ENCODE measurements at regions not wholly inside any gene's neighbourhood (a gene's known extent, or its start where the extent isn't known, plus 50 kb on each side); places are given as distances from the start of the nearest gene placed in this dataset.

DNA sequence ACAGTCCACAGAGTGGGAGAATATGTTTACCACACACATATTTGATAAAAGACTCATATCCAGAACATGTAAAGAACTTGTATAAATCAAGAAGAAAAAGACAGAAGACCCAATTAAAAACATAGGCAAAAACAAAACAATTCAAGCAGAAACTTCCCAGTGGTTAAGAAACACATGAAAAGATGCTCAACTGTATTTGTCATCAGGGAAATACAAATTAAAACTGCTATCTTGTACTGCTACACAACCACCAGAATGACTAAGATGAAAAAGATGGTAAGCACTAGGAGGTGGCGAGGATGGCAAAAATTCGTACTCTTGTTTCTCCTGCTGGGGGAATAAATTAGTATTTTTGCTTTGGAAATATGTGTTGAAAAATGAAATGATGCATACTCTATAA is 192.3 kb upstream of the C11orf87 start:
- Histone ChIP-seq H3K27ac (ENCODE audit: low read depth in 2 of 2, low read length in 1 of 2) (no peak overlapping the region), H3K9me2 (no peaks in the 10 kb centered on the region), H3K36me3 (replicated peaks in 1 of 2; ENCODE audit: control insufficient read depth in 1 of 2, insufficient read depth in 2 of 2, low read length in 1 of 2) (no peaks in the 10 kb centered on the region), H2AFZ (ENCODE audit: low read depth) (no peak overlapping the region), H3F3A (replicated peaks; ENCODE audit: insufficient read depth) (no peaks in the 10 kb centered on the region), H3K9me3 (no peaks in the 10 kb centered on the region), H3K27me3 (ENCODE audit: insufficient read depth) (no peaks in the 10 kb centered on the region), H3K4me1 (ENCODE audit: control insufficient read depth in 1 of 2, insufficient read depth in 2 of 2, low read depth in 1 of 2, low read length in 1 of 2) (no peaks in the 10 kb centered on the region), H4K20me1 (ENCODE audit: insufficient read depth) (no peaks in the 10 kb centered on the region), H3K4me2 (no peak overlapping the region), H3K79me2 (ENCODE audit: insufficient read depth) (no peaks in the 10 kb centered on the region), H3K4me3 (ENCODE audit: low read depth in 2 of 2, low read length in 1 of 2) (no peak overlapping the region), H3K9ac (no peak overlapping the region)
- CTCF ChIA-PET = no interaction called here
- WGBS (ENCODE audit: low lambda C conversion rate) = 85% methylated on average over 2 of the region's 2 CpGs
- POLR2A ChIA-PET = no interaction called here
- no peak for TF ChIP-seq EP300 (IDR thresholded peaks at IDR 0.05; ENCODE audit: borderline replicate concordance in 1 of 2, low read depth in 1 of 2, low read length in 1 of 2)
- TF ChIP-seq FOXM1 (IDR thresholded peaks at IDR 0.05; ENCODE audit: low read depth) = no peak
- TF ChIP-seq ELF1 (IDR thresholded peaks at IDR 0.05) = no peak
- TF ChIP-seq TCF12 (IDR thresholded peaks at IDR 0.05) = no peak
- no peak for TF ChIP-seq POLR2AphosphoS5 (IDR thresholded peaks at IDR 0.05; ENCODE audit: low read depth, low read length)
- TF ChIP-seq RCOR1 (IDR thresholded peaks at IDR 0.05; ENCODE audit: low read length) = no peak
- TF ChIP-seq RXRA (IDR thresholded peaks at IDR 0.05; ENCODE audit: borderline replicate concordance, low read depth) = no peak
- TF ChIP-seq, protein P1, sequence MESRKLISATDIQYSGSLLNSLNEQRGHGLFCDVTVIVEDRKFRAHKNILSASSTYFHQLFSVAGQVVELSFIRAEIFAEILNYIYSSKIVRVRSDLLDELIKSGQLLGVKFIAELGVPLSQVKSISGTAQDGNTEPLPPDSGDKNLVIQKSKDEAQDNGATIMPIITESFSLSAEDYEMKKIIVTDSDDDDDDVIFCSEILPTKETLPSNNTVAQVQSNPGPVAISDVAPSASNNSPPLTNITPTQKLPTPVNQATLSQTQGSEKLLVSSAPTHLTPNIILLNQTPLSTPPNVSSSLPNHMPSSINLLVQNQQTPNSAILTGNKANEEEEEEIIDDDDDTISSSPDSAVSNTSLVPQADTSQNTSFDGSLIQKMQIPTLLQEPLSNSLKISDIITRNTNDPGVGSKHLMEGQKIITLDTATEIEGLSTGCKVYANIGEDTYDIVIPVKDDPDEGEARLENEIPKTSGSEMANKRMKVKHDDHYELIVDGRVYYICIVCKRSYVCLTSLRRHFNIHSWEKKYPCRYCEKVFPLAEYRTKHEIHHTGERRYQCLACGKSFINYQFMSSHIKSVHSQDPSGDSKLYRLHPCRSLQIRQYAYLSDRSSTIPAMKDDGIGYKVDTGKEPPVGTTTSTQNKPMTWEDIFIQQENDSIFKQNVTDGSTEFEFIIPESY (IDR thresholded peaks at IDR 0.05; ENCODE audit: borderline replicate concordance, low read depth) = no peak
- no peak for TF ChIP-seq FOSL2 (IDR thresholded peaks at IDR 0.05; ENCODE audit: borderline replicate concordance, low read depth)
- TF ChIP-seq NFIC (IDR thresholded peaks at IDR 0.05; ENCODE audit: borderline replicate concordance) = no peak
- no peak for TF ChIP-seq EZH2phosphoT487 (IDR thresholded peaks at IDR 0.05; ENCODE audit: borderline replicate concordance, low read depth)
- TF ChIP-seq RAD21 (IDR thresholded peaks at IDR 0.05; ENCODE audit: low read length) = no peak
- DNase-seq = no peak

- Histone ChIP-seq H3K27ac (ENCODE audit: low read depth in 2 of 2, low read length in 1 of 2) (no peak overlapping the region), H3K9me3 (no peaks in the 10 kb centered on the region), H3K4me1 (ENCODE audit: control insufficient read depth in 1 of 2, insufficient read depth in 2 of 2, low read depth in 1 of 2, low read length in 1 of 2) (no peaks in the 10 kb centered on the region), H3K27me3 (ENCODE audit: insufficient read depth) (no peaks in the 10 kb centered on the region), H4K20me1 (ENCODE audit: insufficient read depth) (no peaks in the 10 kb centered on the region), H3K79me2 (ENCODE audit: insufficient read depth) (no peaks in the 10 kb centered on the region), H3K9me2 (no peaks in the 10 kb centered on the region), H2AFZ (ENCODE audit: low read depth) (no peak overlapping the region), H3K4me2 (no peak overlapping the region), H3K36me3 (replicated peaks in 1 of 2; ENCODE audit: control insufficient read depth in 1 of 2, insufficient read depth in 2 of 2, low read length in 1 of 2) (no peaks in the 10 kb centered on the region), H3F3A (replicated peaks; ENCODE audit: insufficient read depth) (no peaks in the 10 kb centered on the region), H3K9ac (no peak overlapping the region), H3K4me3 (ENCODE audit: low read depth in 2 of 2, low read length in 1 of 2) (no peak overlapping the region)
- TF ChIP-seq MEF2A (IDR thresholded peaks at IDR 0.05; ENCODE audit: borderline replicate concordance, low read depth) (no peak), FOSL2 (IDR thresholded peaks at IDR 0.05; ENCODE audit: borderline replicate concordance, low read depth) (no peak), RCOR1 (IDR thresholded peaks at IDR 0.05; ENCODE audit: low read length) (no peak), EP300 (IDR thresholded peaks at IDR 0.05; ENCODE audit: borderline replicate concordance in 1 of 2, low read depth in 1 of 2, low read length in 1 of 2) (no peak), GATA2 (CRISPR knock-in tag; IDR thresholded peaks at IDR 0.05) (no peak), TCF12 (IDR thresholded peaks at IDR 0.05) (no peak), SMC3 (IDR thresholded peaks at IDR 0.05; ENCODE audit: low read depth, low read length) (no peak), ELF1 (IDR thresholded peaks at IDR 0.05) (no peak), TEAD4 (IDR thresholded peaks at IDR 0.05; ENCODE audit: borderline replicate concordance, insufficient read depth) (no peak), RXRA (IDR thresholded peaks at IDR 0.05; ENCODE audit: borderline replicate concordance, low read depth) (no peak), MXI1 (IDR thresholded peaks at IDR 0.05; ENCODE audit: low read depth, low read length) (no peak), USF2 (IDR thresholded peaks at IDR 0.05; ENCODE audit: borderline replicate concordance, low read depth, low read length) (no peak), POLR2AphosphoS5 (IDR thresholded peaks at IDR 0.05; ENCODE audit: low read depth, low read length) (no peak), NRF1 (IDR thresholded peaks at IDR 0.05; ENCODE audit: low read depth, low read length) (no peak)
- DNase-seq = no peak
- ChIA-PET CTCF (no interaction called here), POLR2A (no interaction called here)
- WGBS (ENCODE audit: low lambda C conversion rate) = 77% methylated on average over 2 of the region's 2 CpGs
These were observed 185.8 kb upstream of the C11orf87 start for GRCh38 chr11:109236188-109236587.

Data from SK-N-SH (cell line).